ENCODE measurements at regions not wholly inside any gene's neighbourhood (a gene's known extent, or its start where the extent isn't known, plus 50 kb on each side); places are given as distances from the start of the nearest gene placed in this dataset.
A peak's percentile ranks its signal among the peaks of the same experiment; 100 is the strongest.

DNA sequence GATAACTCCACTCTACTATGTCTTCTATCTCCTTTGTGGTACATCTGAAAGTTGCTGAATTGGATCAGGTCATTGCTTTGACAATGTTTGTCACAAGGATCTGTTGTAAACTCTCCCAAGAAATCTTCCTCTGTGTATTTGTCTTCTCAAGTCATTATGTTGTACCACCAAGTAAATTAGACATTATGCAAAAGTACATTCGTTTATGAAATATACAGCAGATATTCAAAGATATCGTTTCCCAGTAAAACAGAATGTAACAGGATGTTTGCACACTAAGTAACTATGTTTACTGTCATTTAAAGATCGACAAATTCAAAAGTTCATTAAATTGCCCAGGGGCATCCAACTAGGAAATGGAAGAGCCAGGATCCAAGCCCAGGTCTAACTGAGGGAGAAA is 739.4 kb downstream of the EFNB2 start:
- no peak for DNase-seq
- intact Hi-C loops (cut with DNase I; ENCODE audit: low total_unique reads) = no loop called here
- TF ChIP-seq, protein P1, sequence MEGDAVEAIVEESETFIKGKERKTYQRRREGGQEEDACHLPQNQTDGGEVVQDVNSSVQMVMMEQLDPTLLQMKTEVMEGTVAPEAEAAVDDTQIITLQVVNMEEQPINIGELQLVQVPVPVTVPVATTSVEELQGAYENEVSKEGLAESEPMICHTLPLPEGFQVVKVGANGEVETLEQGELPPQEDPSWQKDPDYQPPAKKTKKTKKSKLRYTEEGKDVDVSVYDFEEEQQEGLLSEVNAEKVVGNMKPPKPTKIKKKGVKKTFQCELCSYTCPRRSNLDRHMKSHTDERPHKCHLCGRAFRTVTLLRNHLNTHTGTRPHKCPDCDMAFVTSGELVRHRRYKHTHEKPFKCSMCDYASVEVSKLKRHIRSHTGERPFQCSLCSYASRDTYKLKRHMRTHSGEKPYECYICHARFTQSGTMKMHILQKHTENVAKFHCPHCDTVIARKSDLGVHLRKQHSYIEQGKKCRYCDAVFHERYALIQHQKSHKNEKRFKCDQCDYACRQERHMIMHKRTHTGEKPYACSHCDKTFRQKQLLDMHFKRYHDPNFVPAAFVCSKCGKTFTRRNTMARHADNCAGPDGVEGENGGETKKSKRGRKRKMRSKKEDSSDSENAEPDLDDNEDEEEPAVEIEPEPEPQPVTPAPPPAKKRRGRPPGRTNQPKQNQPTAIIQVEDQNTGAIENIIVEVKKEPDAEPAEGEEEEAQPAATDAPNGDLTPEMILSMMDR (IDR thresholded peaks at IDR 0.05) = no peak
- no peaks in the 10 kb centered on the region for H3K4me1 ChIP-seq
- H3K4me3 ChIP-seq = no peak overlapping the region
- H3K27me3 ChIP-seq = no peaks in the 10 kb centered on the region
- H3K27ac ChIP-seq = no peak overlapping the region
- no peaks in the 10 kb centered on the region for H3K36me3 ChIP-seq
- no peaks in the 10 kb centered on the region for H3K9me3 ChIP-seq

DNA sequence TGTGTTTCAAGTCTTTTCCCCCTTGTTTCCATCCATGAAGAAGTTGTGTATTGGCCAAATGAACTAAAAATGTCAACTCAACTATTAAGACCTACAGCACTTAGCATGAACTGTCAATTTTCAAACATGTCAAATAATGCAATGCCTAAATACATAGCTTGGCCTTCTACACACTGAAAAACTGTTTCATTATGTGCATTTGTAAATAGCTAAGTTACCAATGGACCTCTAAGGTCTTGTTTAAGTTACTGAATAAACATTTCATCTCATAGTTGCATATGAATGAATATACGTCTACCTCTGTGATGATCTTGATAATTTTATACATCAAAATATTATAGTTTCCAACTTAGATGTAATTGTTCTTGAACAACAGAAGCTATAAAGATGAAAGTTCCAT is 744.5 kb downstream of the EFNB2 start:
- Histone ChIP-seq H3K9me3 (no peaks in the 10 kb centered on the region), H3K4me3 (no peak overlapping the region), H3K27me3 (no peaks in the 10 kb centered on the region), H3K36me3 (no peaks in the 10 kb centered on the region), H3K27ac (no peak overlapping the region), H3K4me1 (peaks cover 0 to 27% (median 1%) of the 10 kb centered on the region in 4 donors)
- DNase-seq = no peak
- TF ChIP-seq, protein P1 (IDR thresholded peaks at IDR 0.05) = no peak
- intact Hi-C loops (cut with DNase I; ENCODE audit: low total_unique reads) = no loop called here

DNA sequence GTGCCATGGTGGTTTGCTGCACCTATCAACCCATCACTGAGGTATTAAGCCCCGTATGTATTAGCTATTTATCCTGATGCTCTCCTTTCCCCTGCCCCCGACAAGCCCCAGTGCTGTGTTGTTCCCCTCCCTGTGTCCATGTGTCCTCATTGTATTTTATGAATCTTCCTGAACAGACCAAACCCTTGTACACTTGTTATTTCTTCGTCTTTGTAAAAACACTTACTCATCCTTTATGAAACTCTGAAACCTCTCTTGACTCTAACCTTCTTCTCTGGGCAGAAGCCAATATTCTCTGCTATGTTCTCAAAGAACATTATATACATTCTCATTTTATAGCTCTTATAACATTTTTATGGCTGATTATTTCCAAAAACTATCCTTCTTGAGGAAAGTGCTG is 746.9 kb downstream of the EFNB2 start:
- no peak overlapping the region for H3K27ac ChIP-seq

DNA sequence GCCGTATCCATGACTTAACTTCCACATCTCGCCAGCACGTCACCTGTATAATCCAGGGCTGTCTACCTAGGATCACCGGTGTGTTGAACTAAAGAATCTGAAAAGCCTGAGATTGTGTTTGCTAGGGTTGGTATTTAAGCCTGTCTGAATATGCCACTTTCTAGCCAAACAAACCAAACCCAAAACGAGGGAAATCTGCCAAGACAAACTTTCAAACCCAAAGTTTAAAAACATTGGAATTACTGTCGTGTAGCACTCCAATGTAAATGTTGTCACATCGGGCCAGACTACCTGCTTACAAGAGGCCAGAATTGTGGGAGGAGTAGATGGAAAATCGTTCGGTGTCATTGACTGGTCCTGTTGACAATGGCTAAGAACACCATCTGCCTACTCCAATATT is 747.8 kb downstream of the EFNB2 start:
- TF ChIP-seq, protein P1 (IDR thresholded peaks at IDR 0.05) = no peak
- Histone ChIP-seq H3K4me1 (peaks cover 0 to 27% (median 1%) of the 10 kb centered on the region in 4 donors), H3K27ac (peak overlapping the region in 1 of 2 donors; percentile 5), H3K36me3 (no peaks in the 10 kb centered on the region), H3K4me3 (no peak overlapping the region), H3K27me3 (no peaks in the 10 kb centered on the region), H3K9me3 (no peaks in the 10 kb centered on the region)
- intact Hi-C loops (cut with DNase I; ENCODE audit: low total_unique reads) = no loop called here
- no peak for DNase-seq

More for the DNA sequence above, 746.9 kb downstream of the EFNB2 start:
- TF ChIP-seq, protein P1 (IDR thresholded peaks at IDR 0.05) = no peak
- intact Hi-C loops (cut with DNase I; ENCODE audit: low total_unique reads) = no loop called here
- H3K4me3 ChIP-seq = no peak overlapping the region
- H3K9me3 ChIP-seq = no peaks in the 10 kb centered on the region
- DNase-seq = no peak
- H3K4me1 ChIP-seq = peaks cover 0 to 27% (median 1%) of the 10 kb centered on the region in 4 donors
- H3K36me3 ChIP-seq = no peaks in the 10 kb centered on the region
- no peaks in the 10 kb centered on the region for H3K27me3 ChIP-seq

DNA sequence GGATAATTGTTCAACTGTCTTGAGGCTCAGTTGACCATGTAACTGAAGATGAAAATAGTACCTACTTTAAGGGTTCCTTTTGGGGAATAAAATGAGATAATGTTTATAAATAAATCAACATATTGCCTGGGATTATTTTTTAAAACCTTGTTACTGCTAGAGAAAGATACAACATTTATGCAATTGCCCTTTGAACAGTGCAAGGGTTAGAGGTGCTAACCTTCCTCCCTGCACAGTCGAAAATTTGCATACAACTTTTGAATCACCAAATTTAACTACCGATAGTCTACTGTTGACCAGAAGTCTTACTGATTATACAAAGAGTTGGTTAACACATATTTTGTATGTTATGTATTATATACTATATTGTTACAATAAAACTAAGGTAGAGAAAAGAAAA is 750.0 kb downstream of the EFNB2 start:
- H3K36me3 ChIP-seq = no peaks in the 10 kb centered on the region
- H3K27ac ChIP-seq = no peak overlapping the region
- no peaks in the 10 kb centered on the region for H3K9me3 ChIP-seq
- TF ChIP-seq, protein P1 (IDR thresholded peaks at IDR 0.05) = no peak
- H3K4me1 ChIP-seq = peaks cover 0 to 27% (median 1%) of the 10 kb centered on the region in 4 donors
- no peak overlapping the region for H3K4me3 ChIP-seq
- intact Hi-C loops (cut with DNase I; ENCODE audit: low total_unique reads) = no loop called here
- no peaks in the 10 kb centered on the region for H3K27me3 ChIP-seq
- no peak for DNase-seq

DNA sequence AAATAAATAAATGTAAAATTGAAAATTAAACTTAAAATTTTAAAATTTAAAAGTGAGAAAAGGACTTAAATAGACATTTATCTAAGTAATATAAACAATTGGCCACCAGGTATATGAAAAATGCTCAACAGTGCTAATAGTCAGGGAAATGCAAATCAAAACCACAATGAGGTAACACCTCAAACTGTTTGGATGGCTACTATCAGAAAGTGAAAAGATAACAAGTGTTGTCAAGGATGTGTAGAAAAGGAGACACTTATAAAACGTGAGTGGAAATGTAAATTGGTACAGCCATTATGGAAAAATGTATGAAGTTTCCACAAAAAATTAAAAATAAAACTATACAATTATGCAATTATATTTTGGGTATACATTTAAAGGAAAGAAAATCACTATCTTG is 752.2 kb downstream of the EFNB2 start:
- H3K36me3 ChIP-seq = no peaks in the 10 kb centered on the region
- intact Hi-C loops (cut with DNase I; ENCODE audit: low total_unique reads) = no loop called here
- TF ChIP-seq, protein P1 (IDR thresholded peaks at IDR 0.05) = no peak
- no peak for DNase-seq
- H3K4me1 ChIP-seq = peaks cover 0 to 18% (median 1%) of the 10 kb centered on the region in 4 donors
- H3K4me3 ChIP-seq = no peak overlapping the region
- H3K27ac ChIP-seq = no peak overlapping the region
- H3K9me3 ChIP-seq = no peaks in the 10 kb centered on the region
- no peaks in the 10 kb centered on the region for H3K27me3 ChIP-seq
